Left ventricle myocardium inferior (tissue), 1 donor: ENCODE measurements at regions not wholly inside any gene's neighbourhood (a gene's known extent, or its start where the extent isn't known, plus 50 kb on each side); places are given as distances from the start of the nearest gene placed in this dataset.
"Not testable (repeated sequence)": the region's sequence is repeated elsewhere in the genome, so short reads cannot be mapped to it uniquely, and the experiment has no call there.

Experiments
- DNase-seq: peaks from one replicate; pipeline ENCODE4 v3.0.0-alpha.2; 2020
- H3K27ac ChIP-seq: fragments of 200-600 bp; replicated peaks from 2 replicates; pipeline ENCODE4 v1.8.0; 2021
- H3K27me3 ChIP-seq: fragments of 200-600 bp; 2 replicates; pipeline ENCODE4 v1.8.0; 2021; ENCODE audit warnings: low read depth
- H3K36me3 ChIP-seq: fragments of 200-600 bp; 2 replicates; pipeline ENCODE4 v1.8.0; 2021
- H3K4me1 ChIP-seq: fragments of 200-600 bp; 2 replicates; pipeline ENCODE4 v1.8.0; 2021
- H3K4me3 ChIP-seq: fragments of 200-600 bp; 2 replicates; pipeline ENCODE4 v1.8.0; 2021; ENCODE audit warnings: mild to moderate bottlenecking, moderate library complexity
- H3K9me3 ChIP-seq: fragments of 200-600 bp; replicated peaks from 2 replicates; pipeline ENCODE4 v1.8.0; 2021
- CTCF ChIP-seq: fragments of 200-600 bp; IDR thresholded peaks from 2 replicates; pipeline ENCODE4 v1.8.0; 2021; ENCODE audit warnings: antibody characterized with exemption, mild to moderate bottlenecking, borderline replicate concordance
- intact Hi-C: fragments of 100-400 bp; cut with micrococcal nuclease; formaldehyde crosslinking; loops from one replicate; pipeline ENCODE4 v1.11.0; 2022
- donor health status: DM: no; HTN: yes; CAD: no; lungs with severe emphysema.

- intact Hi-C loops: no loop called here
- H3K36me3 ChIP-seq: no peaks in the 10 kb centered on the region
- H3K4me1 ChIP-seq: no peaks in the 10 kb centered on the region
- H3K27me3 ChIP-seq: peaks cover 10% of the 10 kb centered on the region
- H3K4me3 ChIP-seq: no peak overlapping the region
- DNase-seq: no peak
- peaks cover 6% of the 10 kb centered on the region for H3K9me3 ChIP-seq
- H3K27ac ChIP-seq: no peak overlapping the region
- TF ChIP-seq CTCF: no peak
These were observed 130.2 kb downstream of the MED10 start for GRCh38 chr5:6248132-6248531.

- intact Hi-C loops: no loop called here
- Histone ChIP-seq H3K4me1 (no peaks in the 10 kb centered on the region), H3K4me3 (no peak overlapping the region), H3K36me3 (no peaks in the 10 kb centered on the region), H3K27me3 (peaks cover 7% of the 10 kb centered on the region), H3K27ac (no peak overlapping the region), H3K9me3 (peaks cover 6% of the 10 kb centered on the region)
- TF ChIP-seq CTCF: no peak
- no peak for DNase-seq
These were observed 131.4 kb downstream of the MED10 start for GRCh38 chr5:6246820-6247437.

GRCh38 chr5:6244339-6244714 lies 134.0 kb downstream of the MED10 start:
- no peaks in the 10 kb centered on the region for H3K27me3 ChIP-seq
- peaks cover 15% of the 10 kb centered on the region for H3K9me3 ChIP-seq
- no peaks in the 10 kb centered on the region for H3K36me3 ChIP-seq
- no peaks in the 10 kb centered on the region for H3K4me1 ChIP-seq
- no peak overlapping the region for H3K27ac ChIP-seq
- H3K4me3 ChIP-seq: no peak overlapping the region
- TF ChIP-seq CTCF: no peak
- DNase-seq: no peak
- intact Hi-C loops: no loop called here

- TF ChIP-seq CTCF: no peak
- Histone ChIP-seq H3K27me3 (no peaks in the 10 kb centered on the region), H3K9me3 (peaks cover 15% of the 10 kb centered on the region), H3K36me3 (no peaks in the 10 kb centered on the region), H3K27ac (no peak overlapping the region), H3K4me1 (no peaks in the 10 kb centered on the region), H3K4me3 (no peak overlapping the region)
- intact Hi-C loops: no loop called here
- DNase-seq: no peak
These were observed 134.5 kb downstream of the MED10 start for GRCh38 chr5:6243706-6244338.

- H3K4me3 ChIP-seq, DNase-seq, H3K27ac ChIP-seq, H3K36me3 ChIP-seq, H3K27me3 ChIP-seq, intact Hi-C loops, H3K4me1 ChIP-seq: not testable (repeated sequence)
- peaks cover 15% of the 10 kb centered on the region for H3K9me3 ChIP-seq
These were observed 137.3 kb downstream of the MED10 start for GRCh38 chr5:6241056-6241455.

- no peaks in the 10 kb centered on the region for H3K27me3 ChIP-seq
- no peak for TF ChIP-seq CTCF
- no peaks in the 10 kb centered on the region for H3K4me1 ChIP-seq
- H3K9me3 ChIP-seq: peaks cover 15% of the 10 kb centered on the region
- no peaks in the 10 kb centered on the region for H3K36me3 ChIP-seq
- DNase-seq: no peak
- H3K4me3 ChIP-seq: no peak overlapping the region
- H3K27ac ChIP-seq: no peak overlapping the region
- intact Hi-C loops: no loop called here
These were observed 141.4 kb downstream of the MED10 start for GRCh38 chr5:6236858-6237481.
